GM23338 (cell line): ENCODE measurements at regions not wholly inside any gene's neighbourhood (a gene's known extent, or its start where the extent isn't known, plus 50 kb on each side); places are given as distances from the start of the nearest gene placed in this dataset.

Source experiments
- ATAC-seq: fragments of 200-7000 bp; cut with Tn5 transposase; 3 replicates; pipeline ENCODE4 v1.9.1; 2020
- DNase-seq: peaks from one replicate; pipeline ENCODE4 v3.0.0-alpha.2; 2015; ENCODE audit warnings: low spot score
- H2AFZ ChIP-seq: fragments of 200-600 bp; sonication (generic); 2 replicates; pipeline ENCODE4 v1.8.0; 2016; ENCODE audit warnings: antibody characterized with exemption, mild to moderate bottlenecking, moderate library complexity
- H3F3A ChIP-seq: fragments of 200-600 bp; sonication (generic); replicated peaks from 2 replicates; pipeline ENCODE4 v1.8.0; 2017; ENCODE audit warnings: antibody characterized with exemption, mixed run types, low read depth
- H3K27ac ChIP-seq: fragments of 200-600 bp; sonication (generic); 2 replicates; pipeline ENCODE4 v1.6.1; 2016; ENCODE audit warnings: low read depth
- H3K27me3 ChIP-seq: fragments of 200-600 bp; sonication (generic); 2 replicates; pipeline ENCODE4 v1.8.0; 2016; ENCODE audit warnings: mild to moderate bottlenecking, mixed run types, moderate library complexity; ENCODE audit not compliant: insufficient read depth
- H3K36me3 ChIP-seq: fragments of 200-600 bp; sonication (generic); 2 replicates; pipeline ENCODE4 v1.8.0; 2016; ENCODE audit warnings: mild to moderate bottlenecking; ENCODE audit not compliant: insufficient read depth
- H3K4me1 ChIP-seq: fragments of 200-600 bp; sonication (generic); 2 replicates; pipeline ENCODE4 v1.8.0; 2016; ENCODE audit warnings: mild to moderate bottlenecking, moderate library complexity; ENCODE audit not compliant: insufficient read depth
- H3K4me2 ChIP-seq: fragments of 200-600 bp; sonication (generic); 2 replicates; pipeline ENCODE4 v1.7.1; 2017; ENCODE audit warnings: mixed run types
- H3K4me3 ChIP-seq: fragments of 200-600 bp; sonication (generic); 2 replicates; pipeline ENCODE4 v1.6.1; 2016; ENCODE audit warnings: mixed run types
- H3K79me2 ChIP-seq: fragments of 200-600 bp; sonication (generic); replicated peaks from 2 replicates; pipeline ENCODE4 v1.8.0; 2017; ENCODE audit warnings: mild to moderate bottlenecking; ENCODE audit not compliant: insufficient read depth
- H3K9me2 ChIP-seq: fragments of 200-600 bp; sonication (generic); 2 replicates; pipeline ENCODE4 v1.8.0; 2017; ENCODE audit not compliant: insufficient read depth
- H4K20me1 ChIP-seq: fragments of 200-600 bp; sonication (generic); replicated peaks from 2 replicates; pipeline ENCODE4 v1.8.0; 2017; ENCODE audit warnings: mild to moderate bottlenecking; ENCODE audit not compliant: insufficient read depth
- H3K27ac Mint-ChIP-seq: 2 replicates; pipeline ENCODE4 v1.8.0; 2020; ENCODE audit warnings: inconsistent platforms, mild to moderate bottlenecking, moderate library complexity, mixed read lengths
- H3K27me3 Mint-ChIP-seq: 3 replicates; pipeline ENCODE4 v1.8.0; 2022; ENCODE audit warnings: low read depth, mild to moderate bottlenecking, moderate library complexity, mixed read lengths, inconsistent platforms; ENCODE audit not compliant: insufficient read depth, poor library complexity
- H3K36me3 Mint-ChIP-seq: 3 replicates; pipeline ENCODE4 v1.8.0; 2021; ENCODE audit warnings: low read depth, mild to moderate bottlenecking, inconsistent platforms, moderate library complexity, mixed read lengths
- H3K4me1 Mint-ChIP-seq: 3 replicates; pipeline ENCODE4 v1.8.0; 2020; ENCODE audit warnings: mild to moderate bottlenecking, inconsistent platforms, mixed read lengths
- H3K4me3 Mint-ChIP-seq: 3 replicates; pipeline ENCODE4 v1.8.0; 2021; ENCODE audit warnings: moderate library complexity, mild to moderate bottlenecking, inconsistent platforms, mixed read lengths
- H3K9me3 Mint-ChIP-seq: 3 replicates; pipeline ENCODE4 v1.8.0; 2020; ENCODE audit warnings: moderate library complexity, mild to moderate bottlenecking, inconsistent platforms, mixed read lengths
- CREB1 ChIP-seq: fragments of 250-450 bp; sonication (Bioruptor Pico); IDR thresholded peaks from 2 replicates; pipeline ENCODE4 v1.5.0; 2020; ENCODE audit warnings: low read depth, mild to moderate bottlenecking, moderate library complexity
- EZH2 ChIP-seq: fragments of 200-600 bp; sonication (generic); IDR thresholded peaks from one replicate; pipeline ENCODE4 v1.8.0; 2017; ENCODE audit warnings: antibody characterized with exemption, mild to moderate bottlenecking, low read depth; ENCODE audit not compliant: unreplicated experiment
- EZH2phosphoT487 ChIP-seq: fragments of 200-600 bp; sonication (generic); IDR thresholded peaks from one replicate; pipeline ENCODE4 v1.8.1; 2018; ENCODE audit warnings: antibody characterized with exemption; ENCODE audit not compliant: unreplicated experiment
- JUNB ChIP-seq: IDR thresholded peaks from one replicate; pipeline ENCODE4 v1.6.1; 2016; ENCODE audit warnings: antibody characterized with exemption; ENCODE audit not compliant: unreplicated experiment
- NANOG ChIP-seq: IDR thresholded peaks from 2 replicates; pipeline ENCODE4 v1.6.1; 2016; ENCODE audit warnings: antibody characterized with exemption, borderline replicate concordance
- POLR2AphosphoS5 ChIP-seq: IDR thresholded peaks from 2 replicates; pipeline ENCODE4 v1.6.1; 2016; ENCODE audit warnings: antibody characterized with exemption, low read depth
- STAT1 ChIP-seq: IDR thresholded peaks from one replicate; pipeline ENCODE4 v1.6.1; 2016; ENCODE audit warnings: antibody characterized with exemption; ENCODE audit not compliant: unreplicated experiment
- ZNF114 ChIP-seq: fragments of 250-450 bp; sonication (Bioruptor Pico); IDR thresholded peaks from 2 replicates; pipeline ENCODE4 v1.5.0; 2020; ENCODE audit warnings: mild to moderate bottlenecking, moderate library complexity
- ZNF331 ChIP-seq: fragments of 250-450 bp; sonication (Bioruptor Pico); IDR thresholded peaks from 2 replicates; pipeline ENCODE4 v1.5.0; 2020; ENCODE audit warnings: low read depth, mild to moderate bottlenecking, moderate library complexity
- TF ChIP-seq, protein P1 (sequence below): fragments of 250-450 bp; sonication (Bioruptor Pico); IDR thresholded peaks from 2 replicates; pipeline ENCODE4 v1.5.0; 2020; ENCODE audit warnings: mild to moderate bottlenecking, moderate library complexity
- TF ChIP-seq, protein P2 (sequence below), 2 experiments: fragments of 200-600 bp in 1 of 2; sonication (generic) in 1 of 2; conservative IDR thresholded peaks; 2 replicates each; pipeline versions ENCODE4 v1.5.1 to v1.6.1; 2016 to 2017; ENCODE audit warnings: antibody characterized with exemption in 2 of 2, low read depth in 2 of 2, mild to moderate bottlenecking in 2 of 2, moderate library complexity in 1 of 2

DNA sequence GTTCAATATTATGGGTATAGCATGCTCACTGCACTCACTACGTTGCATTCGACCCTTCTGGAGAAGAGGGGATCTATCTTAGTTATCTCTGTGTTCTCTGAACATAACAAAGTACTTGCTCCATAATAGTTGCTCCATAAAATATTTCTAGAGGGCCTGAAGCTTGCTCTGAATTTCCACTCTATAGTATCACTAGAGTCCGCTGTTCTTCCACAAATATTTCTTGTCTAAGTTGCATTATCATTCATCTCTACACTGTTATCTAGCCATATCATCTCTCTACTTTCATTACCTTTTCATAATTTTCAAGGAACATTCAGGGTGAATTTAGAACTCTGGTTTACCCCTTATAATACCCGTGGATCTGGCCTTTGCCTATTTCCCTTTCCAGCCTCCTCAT is 246.1 kb upstream of the PDE3A start (continued):
- TF ChIP-seq, protein P1, sequence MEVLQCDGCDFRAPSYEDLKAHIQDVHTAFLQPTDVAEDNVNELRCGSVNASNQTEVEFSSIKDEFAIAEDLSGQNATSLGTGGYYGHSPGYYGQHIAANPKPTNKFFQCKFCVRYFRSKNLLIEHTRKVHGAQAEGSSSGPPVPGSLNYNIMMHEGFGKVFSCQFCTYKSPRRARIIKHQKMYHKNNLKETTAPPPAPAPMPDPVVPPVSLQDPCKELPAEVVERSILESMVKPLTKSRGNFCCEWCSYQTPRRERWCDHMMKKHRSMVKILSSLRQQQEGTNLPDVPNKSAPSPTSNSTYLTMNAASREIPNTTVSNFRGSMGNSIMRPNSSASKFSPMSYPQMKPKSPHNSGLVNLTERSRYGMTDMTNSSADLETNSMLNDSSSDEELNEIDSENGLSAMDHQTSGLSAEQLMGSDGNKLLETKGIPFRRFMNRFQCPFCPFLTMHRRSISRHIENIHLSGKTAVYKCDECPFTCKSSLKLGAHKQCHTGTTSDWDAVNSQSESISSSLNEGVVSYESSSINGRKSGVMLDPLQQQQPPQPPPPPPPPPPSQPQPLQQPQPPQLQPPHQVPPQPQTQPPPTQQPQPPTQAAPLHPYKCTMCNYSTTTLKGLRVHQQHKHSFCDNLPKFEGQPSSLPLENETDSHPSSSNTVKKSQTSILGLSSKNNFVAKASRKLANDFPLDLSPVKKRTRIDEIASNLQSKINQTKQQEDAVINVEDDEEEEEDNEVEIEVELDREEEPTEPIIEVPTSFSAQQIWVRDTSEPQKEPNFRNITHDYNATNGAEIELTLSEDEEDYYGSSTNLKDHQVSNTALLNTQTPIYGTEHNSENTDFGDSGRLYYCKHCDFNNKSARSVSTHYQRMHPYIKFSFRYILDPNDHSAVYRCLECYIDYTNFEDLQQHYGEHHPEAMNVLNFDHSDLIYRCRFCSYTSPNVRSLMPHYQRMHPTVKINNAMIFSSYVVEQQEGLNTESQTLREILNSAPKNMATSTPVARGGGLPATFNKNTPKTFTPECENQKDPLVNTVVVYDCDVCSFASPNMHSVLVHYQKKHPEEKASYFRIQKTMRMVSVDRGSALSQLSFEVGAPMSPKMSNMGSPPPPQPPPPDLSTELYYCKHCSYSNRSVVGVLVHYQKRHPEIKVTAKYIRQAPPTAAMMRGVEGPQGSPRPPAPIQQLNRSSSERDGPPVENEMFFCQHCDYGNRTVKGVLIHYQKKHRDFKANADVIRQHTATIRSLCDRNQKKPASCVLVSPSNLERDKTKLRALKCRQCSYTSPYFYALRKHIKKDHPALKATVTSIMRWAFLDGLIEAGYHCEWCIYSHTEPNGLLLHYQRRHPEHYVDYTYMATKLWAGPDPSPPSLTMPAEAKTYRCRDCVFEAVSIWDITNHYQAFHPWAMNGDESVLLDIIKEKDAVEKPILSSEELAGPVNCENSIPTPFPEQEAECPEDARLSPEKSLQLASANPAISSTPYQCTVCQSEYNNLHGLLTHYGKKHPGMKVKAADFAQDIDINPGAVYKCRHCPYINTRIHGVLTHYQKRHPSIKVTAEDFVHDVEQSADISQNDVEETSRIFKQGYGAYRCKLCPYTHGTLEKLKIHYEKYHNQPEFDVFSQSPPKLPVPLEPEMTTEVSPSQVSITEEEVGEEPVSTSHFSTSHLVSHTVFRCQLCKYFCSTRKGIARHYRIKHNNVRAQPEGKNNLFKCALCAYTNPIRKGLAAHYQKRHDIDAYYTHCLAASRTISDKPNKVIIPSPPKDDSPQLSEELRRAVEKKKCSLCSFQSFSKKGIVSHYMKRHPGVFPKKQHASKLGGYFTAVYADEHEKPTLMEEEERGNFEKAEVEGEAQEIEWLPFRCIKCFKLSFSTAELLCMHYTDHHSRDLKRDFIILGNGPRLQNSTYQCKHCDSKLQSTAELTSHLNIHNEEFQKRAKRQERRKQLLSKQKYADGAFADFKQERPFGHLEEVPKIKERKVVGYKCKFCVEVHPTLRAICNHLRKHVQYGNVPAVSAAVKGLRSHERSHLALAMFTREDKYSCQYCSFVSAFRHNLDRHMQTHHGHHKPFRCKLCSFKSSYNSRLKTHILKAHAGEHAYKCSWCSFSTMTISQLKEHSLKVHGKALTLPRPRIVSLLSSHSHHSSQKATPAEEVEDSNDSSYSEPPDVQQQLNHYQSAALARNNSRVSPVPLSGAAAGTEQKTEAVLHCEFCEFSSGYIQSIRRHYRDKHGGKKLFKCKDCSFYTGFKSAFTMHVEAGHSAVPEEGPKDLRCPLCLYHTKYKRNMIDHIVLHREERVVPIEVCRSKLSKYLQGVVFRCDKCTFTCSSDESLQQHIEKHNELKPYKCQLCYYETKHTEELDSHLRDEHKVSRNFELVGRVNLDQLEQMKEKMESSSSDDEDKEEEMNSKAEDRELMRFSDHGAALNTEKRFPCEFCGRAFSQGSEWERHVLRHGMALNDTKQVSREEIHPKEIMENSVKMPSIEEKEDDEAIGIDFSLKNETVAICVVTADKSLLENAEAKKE (CRISPR knock-in tag): no peak

DNA sequence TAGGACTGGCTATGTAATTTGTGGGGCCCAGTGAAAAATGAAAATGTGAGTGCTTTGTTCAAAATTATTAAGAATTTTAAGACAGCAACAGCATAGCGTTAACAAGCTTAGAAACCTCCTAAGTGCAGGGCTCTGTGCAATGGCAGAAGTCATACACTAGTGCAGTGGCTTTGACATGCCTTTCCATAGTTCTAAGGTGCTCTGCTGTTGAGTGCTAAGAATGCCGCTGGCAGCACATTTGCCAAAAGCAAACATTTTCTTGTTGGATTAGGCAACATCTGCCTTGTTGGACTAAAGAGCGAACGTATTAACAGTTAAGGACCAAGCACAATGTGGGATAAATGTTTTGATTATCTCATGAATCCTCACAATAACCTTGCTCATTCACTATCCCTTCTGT is 244.9 kb upstream of the PDE3A start:
- H3K27me3 Mint-ChIP-seq: peaks cover 3% of the 10 kb centered on the region
- no peaks in the 10 kb centered on the region for H3K36me3 Mint-ChIP-seq
- no peak overlapping the region for H3K4me3 ChIP-seq
- H3K27me3 ChIP-seq: no peaks in the 10 kb centered on the region
- H3K4me1 Mint-ChIP-seq: peaks cover 6% of the 10 kb centered on the region; the same call in 2 of the 3 replicates
- DNase-seq (no peak), ATAC-seq (no peak)
- H3K27ac ChIP-seq: no peak overlapping the region
- H3K27ac Mint-ChIP-seq: no peak overlapping the region
- no peak overlapping the region for H3K4me2 ChIP-seq
- no peaks in the 10 kb centered on the region for H3K9me3 Mint-ChIP-seq
- H3K4me3 Mint-ChIP-seq: no peak overlapping the region
- no peaks in the 10 kb centered on the region for H3K79me2 ChIP-seq
- H3K9me2 ChIP-seq: no peaks in the 10 kb centered on the region; the same call in 1 of the 2 replicates
- no peaks in the 10 kb centered on the region for H3F3A ChIP-seq
- H3K36me3 ChIP-seq: no peaks in the 10 kb centered on the region
- no peak overlapping the region for H2AFZ ChIP-seq
- no peaks in the 10 kb centered on the region for H4K20me1 ChIP-seq
- no peaks in the 10 kb centered on the region; the same call in 1 of the 2 replicates for H3K4me1 ChIP-seq
- no peak for TF ChIP-seq ZNF331 (CRISPR knock-in tag)
- TF ChIP-seq STAT1: no peak
- TF ChIP-seq CREB1 (CRISPR knock-in tag): no peak
- no peak for TF ChIP-seq JUNB
- no peak for TF ChIP-seq NANOG
- TF ChIP-seq POLR2AphosphoS5: no peak
- TF ChIP-seq, protein P2, sequence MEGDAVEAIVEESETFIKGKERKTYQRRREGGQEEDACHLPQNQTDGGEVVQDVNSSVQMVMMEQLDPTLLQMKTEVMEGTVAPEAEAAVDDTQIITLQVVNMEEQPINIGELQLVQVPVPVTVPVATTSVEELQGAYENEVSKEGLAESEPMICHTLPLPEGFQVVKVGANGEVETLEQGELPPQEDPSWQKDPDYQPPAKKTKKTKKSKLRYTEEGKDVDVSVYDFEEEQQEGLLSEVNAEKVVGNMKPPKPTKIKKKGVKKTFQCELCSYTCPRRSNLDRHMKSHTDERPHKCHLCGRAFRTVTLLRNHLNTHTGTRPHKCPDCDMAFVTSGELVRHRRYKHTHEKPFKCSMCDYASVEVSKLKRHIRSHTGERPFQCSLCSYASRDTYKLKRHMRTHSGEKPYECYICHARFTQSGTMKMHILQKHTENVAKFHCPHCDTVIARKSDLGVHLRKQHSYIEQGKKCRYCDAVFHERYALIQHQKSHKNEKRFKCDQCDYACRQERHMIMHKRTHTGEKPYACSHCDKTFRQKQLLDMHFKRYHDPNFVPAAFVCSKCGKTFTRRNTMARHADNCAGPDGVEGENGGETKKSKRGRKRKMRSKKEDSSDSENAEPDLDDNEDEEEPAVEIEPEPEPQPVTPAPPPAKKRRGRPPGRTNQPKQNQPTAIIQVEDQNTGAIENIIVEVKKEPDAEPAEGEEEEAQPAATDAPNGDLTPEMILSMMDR (conservative IDR thresholded peaks at IDR 0.05; ENCODE audit: low read depth in 2 of 2): no peak
- TF ChIP-seq EZH2phosphoT487: no peak
- no peak for TF ChIP-seq ZNF114
- no peak for TF ChIP-seq EZH2
